ENCODE measurements at regions not wholly inside any gene's neighbourhood (a gene's known extent, or its start where the extent isn't known, plus 50 kb on each side); places are given as distances from the start of the nearest gene placed in this dataset.

GRCh38 chr6:110554966-110555460, 78.6 kb upstream of the SLC22A16 start:
- no peak for TF ChIP-seq CTCF (IDR thresholded peaks at IDR 0.05)
- peak; percentile 97 for TF ChIP-seq POLR2AphosphoS5 (IDR thresholded peaks at IDR 0.05)
